WERI-Rb-1 (cell line): ENCODE measurements at regions not wholly inside any gene's neighbourhood (a gene's known extent, or its start where the extent isn't known, plus 50 kb on each side); places are given as distances from the start of the nearest gene placed in this dataset.

Experiments
- DNase-seq: peaks from one replicate; pipeline ENCODE4 v3.0.0-alpha.2; 2020
- H3K27ac ChIP-seq: fragments of 250-450 bp; sonication (Bioruptor Pico); 2 replicates; pipeline ENCODE4 v1.5.1; 2020; ENCODE audit warnings: mild to moderate bottlenecking, moderate library complexity
- H3K27me3 ChIP-seq: fragments of 250-450 bp; sonication (Bioruptor Pico); 2 replicates; pipeline ENCODE4 v1.5.1; 2021; ENCODE audit warnings: mild to moderate bottlenecking, low read depth, moderate library complexity; ENCODE audit not compliant: insufficient read depth, severe bottlenecking
- H3K36me3 ChIP-seq: fragments of 250-450 bp; sonication (Bioruptor Pico); 2 replicates; pipeline ENCODE4 v1.5.1; 2020; ENCODE audit warnings: mild to moderate bottlenecking, moderate library complexity
- H3K4me3 ChIP-seq: 2 replicates; pipeline ENCODE4 v1.5.1; 2011; ENCODE audit warnings: low read depth, mild to moderate bottlenecking, control low read depth, low read length
- H3K9me3 ChIP-seq: fragments of 250-450 bp; sonication (Bioruptor Pico); 2 replicates; pipeline ENCODE4 v1.5.1; 2021; ENCODE audit warnings: mild to moderate bottlenecking, moderate library complexity; ENCODE audit not compliant: severe bottlenecking
- CTCF ChIP-seq: IDR thresholded peaks from 2 replicates; pipeline ENCODE4 v1.5.1; 2011; ENCODE audit warnings: low read depth, mild to moderate bottlenecking, control low read depth, inconsistent platforms, low read length

- Histone ChIP-seq H3K27me3 (no peaks in the 10 kb centered on the region), H3K9me3 (no peaks in the 10 kb centered on the region), H3K27ac (no peak overlapping the region), H3K4me3 (no peak overlapping the region), H3K36me3 (no peaks in the 10 kb centered on the region)
- no peak for TF ChIP-seq CTCF
- DNase-seq = no peak
Measured at GRCh38 chr20:24051160-24051559, 62.6 kb upstream of the GGTLC1 start.

- TF ChIP-seq CTCF = no peak
- Histone ChIP-seq H3K27me3 (no peaks in the 10 kb centered on the region), H3K36me3 (no peaks in the 10 kb centered on the region), H3K4me3 (no peak overlapping the region), H3K27ac (no peak overlapping the region), H3K9me3 (no peaks in the 10 kb centered on the region)
- DNase-seq = no peak
Measured at GRCh38 chr20:24050119-24050518, 61.5 kb upstream of the GGTLC1 start.

GRCh38 chr20:24049081-24049480 is 60.5 kb upstream of the GGTLC1 start:
- no peak for DNase-seq
- no peak overlapping the region for H3K27ac ChIP-seq
- H3K27me3 ChIP-seq = no peaks in the 10 kb centered on the region
- H3K36me3 ChIP-seq = no peaks in the 10 kb centered on the region
- no peaks in the 10 kb centered on the region for H3K9me3 ChIP-seq
- TF ChIP-seq CTCF = no peak
- H3K4me3 ChIP-seq = no peak overlapping the region

- no peaks in the 10 kb centered on the region for H3K36me3 ChIP-seq
- TF ChIP-seq CTCF = no peak
- H3K27me3 ChIP-seq = no peaks in the 10 kb centered on the region
- H3K27ac ChIP-seq = no peak overlapping the region
- no peak for DNase-seq
- no peaks in the 10 kb centered on the region for H3K9me3 ChIP-seq
- H3K4me3 ChIP-seq = no peak overlapping the region
Measured at GRCh38 chr20:24048024-24048611, 59.5 kb upstream of the GGTLC1 start.

- Histone ChIP-seq H3K4me3 (no peak overlapping the region), H3K9me3 (no peaks in the 10 kb centered on the region), H3K27me3 (no peaks in the 10 kb centered on the region), H3K27ac (no peak overlapping the region), H3K36me3 (no peaks in the 10 kb centered on the region)
- DNase-seq = no peak
- TF ChIP-seq CTCF = no peak
Measured at GRCh38 chr20:24046888-24047287, 58.3 kb upstream of the GGTLC1 start.
